Stimulated activated CD4-positive, alpha-beta T cell treated with anti-CD3 and anti-CD28 coated beads, Interleukin-4, amount 100 ng/mL, for 24 hours (primary cell): ENCODE measurements at regions not wholly inside any gene's neighbourhood (a gene's known extent, or its start where the extent isn't known, plus 50 kb on each side); places are given as distances from the start of the nearest gene placed in this dataset.

ENCODE experiments used
- DNase-seq: peaks from one replicate; pipeline ENCODE4 v3.0.0-alpha.2; 2020

DNA sequence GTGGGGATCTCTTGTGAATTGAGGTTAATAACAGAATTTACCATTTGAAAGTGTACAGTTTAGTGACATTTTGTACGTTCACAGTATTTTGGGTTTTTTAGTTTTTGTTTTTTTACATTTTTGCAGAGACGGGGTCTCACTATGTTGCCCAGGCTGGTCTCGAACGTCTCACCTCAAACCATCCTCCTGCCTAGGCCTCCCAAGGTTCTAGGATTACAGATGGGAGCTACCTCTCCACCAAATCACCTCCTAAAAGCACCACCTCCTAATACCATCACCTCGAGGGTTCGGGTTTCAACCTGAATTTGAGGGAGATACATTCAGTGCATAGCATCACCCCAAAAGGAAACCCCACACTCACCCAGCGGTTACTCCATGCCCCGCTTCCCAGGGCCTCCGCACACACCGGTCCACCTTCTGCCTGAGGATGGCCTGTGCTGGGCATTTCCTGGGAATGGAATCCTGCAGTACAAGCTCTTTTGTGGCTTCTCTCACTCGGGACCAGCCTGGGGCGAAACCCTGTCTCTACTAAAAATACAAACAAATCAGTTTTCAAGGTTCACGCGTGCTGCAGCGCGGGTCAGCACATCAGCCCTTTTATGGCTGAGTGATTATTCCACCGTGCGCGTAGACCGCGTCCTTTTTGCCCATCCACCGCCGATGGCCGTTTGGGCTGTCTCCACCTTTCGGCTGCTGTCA, 182.7 kb upstream of the CIBAR2 start:
- no peak for DNase-seq

DNA sequence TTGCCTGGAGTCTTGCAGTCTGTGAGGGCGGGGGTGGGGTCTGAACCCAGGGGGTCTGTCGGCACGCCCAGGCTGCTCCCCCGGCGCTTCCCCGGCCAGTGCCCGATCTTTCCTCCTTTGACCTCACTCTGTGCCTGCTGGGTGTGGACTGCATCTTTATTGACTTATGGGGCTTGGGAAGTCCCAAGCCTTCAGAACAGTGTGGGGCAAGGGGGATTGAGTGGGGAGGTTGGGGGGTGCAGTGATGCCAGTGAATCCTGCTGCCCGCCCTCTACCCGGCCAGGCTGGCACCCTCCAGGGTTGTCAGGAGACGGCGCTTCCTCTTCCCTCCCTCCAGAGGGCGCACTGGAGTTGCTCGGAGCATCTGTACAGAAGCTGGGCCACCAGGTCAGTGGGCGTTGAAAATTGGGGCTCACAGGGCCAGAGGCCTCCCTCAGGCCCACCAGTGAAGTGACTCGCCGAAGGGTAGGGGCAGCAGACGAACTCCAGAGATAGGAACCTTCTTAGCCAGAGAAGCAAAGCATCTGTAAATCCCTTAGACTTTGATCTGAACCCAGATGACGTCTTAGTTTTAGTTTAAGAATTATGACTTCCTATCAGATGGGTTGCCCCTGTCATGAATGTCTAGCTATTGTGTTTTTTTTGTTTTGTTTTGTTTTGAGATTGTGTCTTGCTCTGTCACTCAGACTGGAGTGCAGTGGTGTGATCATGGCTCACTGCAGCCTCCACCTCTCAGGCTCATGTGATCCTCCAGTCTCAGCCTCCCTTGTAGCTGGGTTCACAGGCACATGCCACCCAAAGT, 184.8 kb upstream of the CIBAR2 start:
- DNase-seq = peak; percentile 58

DNA sequence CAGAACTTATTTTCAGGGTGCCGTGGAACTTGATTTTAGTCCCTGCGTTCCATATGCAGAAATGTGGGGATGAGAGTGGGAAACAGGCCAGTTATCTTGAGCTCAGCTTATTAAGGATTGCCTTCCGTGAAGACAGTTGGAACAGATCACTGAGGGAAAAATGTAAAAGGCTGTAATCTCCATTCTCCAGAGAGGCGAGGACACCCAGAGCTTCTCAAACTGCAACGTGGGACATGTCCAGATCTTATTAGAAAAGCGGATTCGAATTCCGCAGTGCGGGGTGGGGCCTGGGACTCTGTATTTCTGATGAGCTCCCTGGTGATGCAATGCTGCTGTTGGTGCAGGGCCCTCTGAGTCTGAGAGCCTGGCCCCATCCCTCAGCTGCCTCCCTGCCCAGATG, 185.6 kb upstream of the CIBAR2 start:
- DNase-seq = no peak

DNA sequence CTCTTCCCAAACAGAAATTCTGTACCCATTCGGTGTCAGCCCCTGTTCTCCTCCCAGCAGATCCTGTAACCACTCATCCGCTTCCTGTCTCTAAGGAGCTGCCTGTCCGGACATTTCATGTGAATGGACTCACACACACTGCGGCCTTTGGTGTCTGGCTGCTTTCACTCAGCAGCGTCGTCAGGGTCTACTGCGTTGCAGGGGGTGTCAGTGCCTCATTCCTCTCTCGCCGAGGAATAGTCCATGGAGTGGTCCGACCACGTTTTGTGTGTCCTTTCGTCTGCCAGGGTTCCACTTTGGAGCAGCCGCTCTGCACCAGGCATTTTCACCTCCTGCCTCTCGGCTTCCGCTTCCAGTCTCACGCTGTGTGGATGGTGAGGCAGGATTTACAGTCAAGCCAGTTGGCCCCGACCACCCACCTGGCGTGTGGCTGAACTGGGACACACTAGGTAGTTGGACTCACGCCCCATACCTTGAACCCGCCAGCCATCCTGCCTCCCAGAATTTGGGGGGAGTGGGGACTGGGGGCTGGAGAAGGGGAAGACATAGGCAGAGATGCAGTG, 188.2 kb upstream of the CIBAR2 start:
- DNase-seq = no peak

DNA sequence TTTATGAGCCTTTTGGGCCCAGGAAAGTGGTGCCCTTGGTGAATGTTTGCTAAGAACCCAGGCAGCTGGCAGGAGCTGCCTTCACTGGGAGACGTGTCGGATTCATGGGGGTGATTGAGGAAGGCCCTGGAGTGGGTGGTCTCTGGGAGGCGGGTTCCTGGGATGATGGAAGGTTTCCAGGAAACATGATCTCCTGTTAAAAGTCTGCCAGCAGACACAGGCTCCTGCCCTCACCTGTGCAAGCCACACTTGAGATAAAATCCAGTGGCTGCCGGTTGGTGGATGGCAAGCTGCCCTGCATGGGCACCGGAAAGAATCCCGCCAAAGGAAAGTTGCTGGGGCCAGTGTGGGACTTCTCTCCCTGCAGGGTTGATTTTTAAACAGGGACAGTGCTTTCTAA, 189.0 kb upstream of the CIBAR2 start:
- DNase-seq = no peak

DNA sequence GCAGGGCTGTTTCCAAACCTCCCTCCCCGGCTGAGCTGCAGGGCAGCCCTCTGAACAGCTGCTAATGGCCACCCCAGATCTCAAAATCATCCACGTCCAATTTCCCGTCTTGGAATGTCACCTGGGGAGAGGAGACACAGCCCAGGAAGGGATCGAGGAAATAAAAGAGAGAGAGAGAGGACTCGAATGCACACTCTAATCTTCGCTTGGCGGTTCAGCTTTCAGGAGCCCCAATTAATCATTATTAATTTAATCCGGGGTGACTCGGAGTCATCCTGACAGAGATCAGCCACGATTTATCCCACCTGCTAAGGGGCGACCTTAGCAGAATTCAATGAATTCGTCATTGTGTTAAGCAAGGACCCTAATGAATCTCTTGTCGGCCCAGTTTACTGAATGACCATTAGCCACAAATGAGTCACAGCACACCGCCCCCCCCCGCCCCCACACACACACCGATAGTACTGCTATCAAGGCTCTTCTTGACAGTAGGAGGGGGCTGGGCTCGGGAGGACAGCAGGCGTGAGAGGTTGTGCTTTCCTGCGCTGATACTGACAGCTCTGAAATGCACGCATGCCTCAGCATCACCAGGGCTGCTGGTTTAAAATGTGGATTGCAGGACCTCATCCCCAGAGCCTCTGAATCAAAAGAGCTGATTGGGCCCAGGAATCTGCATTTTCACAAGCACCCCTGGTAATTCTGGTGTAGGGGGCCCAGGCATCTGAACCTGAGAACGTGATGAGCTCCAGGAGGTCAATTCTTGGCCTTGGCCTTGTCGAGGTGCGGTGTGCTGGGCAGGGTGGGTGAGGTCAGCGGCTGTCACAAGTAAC, 190.0 kb upstream of the CIBAR2 start:
- no peak for DNase-seq

DNA sequence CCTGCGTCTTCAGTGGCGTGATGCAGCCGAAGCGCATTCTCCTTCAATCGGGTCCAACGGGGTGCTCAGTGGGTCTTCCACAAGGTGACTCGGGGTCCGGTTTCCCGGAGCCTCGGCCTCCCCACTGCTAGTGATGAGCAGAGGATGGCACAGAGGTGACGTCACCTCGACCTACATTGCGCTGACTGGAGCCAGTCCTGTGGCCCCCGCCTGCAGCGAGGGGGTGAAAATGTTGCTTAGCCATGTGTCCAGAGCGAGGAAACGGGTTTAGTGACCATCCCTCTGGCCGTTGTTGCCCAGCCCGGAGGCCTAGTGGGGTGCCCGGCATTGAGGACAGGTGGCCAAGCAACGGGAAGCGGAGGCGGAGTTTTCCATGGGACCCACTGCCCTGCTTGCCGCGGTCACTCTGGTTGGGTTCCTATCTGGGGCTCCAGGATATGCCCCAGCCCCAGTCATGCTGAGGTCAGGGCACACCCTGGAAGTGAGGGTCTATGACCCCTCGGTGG, 190.6 kb upstream of the CIBAR2 start:
- no peak for DNase-seq

DNA sequence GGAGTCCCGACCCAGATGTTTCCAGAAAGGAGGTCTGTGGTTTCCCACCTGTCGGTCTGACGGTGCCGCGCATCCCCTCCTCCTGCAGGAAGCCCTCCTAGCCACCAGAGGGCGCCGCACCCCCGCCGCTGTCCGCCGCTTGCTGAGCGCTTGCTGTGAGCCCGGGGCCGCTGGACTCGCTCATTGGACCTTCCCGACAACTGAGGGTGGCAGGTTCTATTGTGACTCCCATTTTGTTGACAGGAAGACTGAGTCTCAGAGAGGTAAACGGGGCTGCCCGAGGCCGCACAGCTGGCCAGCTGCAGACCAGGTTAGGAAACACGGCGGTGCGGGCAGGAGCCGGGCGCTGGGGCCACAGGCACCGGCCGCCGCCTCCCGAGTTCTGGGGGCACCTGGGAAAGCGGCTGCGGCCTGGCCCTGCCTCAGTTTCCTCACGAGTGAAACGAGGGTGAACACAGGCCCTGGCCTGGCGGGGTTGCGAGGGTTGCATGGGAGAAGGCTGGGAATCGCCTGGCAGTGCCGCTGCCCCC, 191.1 kb upstream of the CIBAR2 start:
- peak; percentile 78 for DNase-seq

DNA sequence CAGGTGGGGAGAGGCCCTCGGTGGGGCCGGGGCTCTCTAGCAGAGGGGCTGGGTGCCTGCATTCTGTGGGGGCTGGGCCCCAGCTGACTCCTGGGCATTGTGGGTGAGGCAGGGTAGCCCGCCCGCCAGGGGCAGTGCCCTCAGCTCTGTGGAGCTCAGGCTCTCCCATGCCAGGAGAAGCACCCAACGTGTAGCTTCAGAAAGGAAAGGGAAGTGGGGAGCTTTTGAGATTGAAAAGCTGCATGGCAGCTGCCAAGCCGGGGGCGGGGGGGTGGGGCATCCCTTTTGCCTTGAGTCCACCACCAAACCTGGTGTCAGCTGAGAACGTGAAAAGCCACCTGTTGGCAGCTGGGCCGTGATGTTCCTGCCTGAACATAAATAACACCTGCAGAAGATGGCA, 192.1 kb upstream of the CIBAR2 start:
- no peak for DNase-seq

DNA sequence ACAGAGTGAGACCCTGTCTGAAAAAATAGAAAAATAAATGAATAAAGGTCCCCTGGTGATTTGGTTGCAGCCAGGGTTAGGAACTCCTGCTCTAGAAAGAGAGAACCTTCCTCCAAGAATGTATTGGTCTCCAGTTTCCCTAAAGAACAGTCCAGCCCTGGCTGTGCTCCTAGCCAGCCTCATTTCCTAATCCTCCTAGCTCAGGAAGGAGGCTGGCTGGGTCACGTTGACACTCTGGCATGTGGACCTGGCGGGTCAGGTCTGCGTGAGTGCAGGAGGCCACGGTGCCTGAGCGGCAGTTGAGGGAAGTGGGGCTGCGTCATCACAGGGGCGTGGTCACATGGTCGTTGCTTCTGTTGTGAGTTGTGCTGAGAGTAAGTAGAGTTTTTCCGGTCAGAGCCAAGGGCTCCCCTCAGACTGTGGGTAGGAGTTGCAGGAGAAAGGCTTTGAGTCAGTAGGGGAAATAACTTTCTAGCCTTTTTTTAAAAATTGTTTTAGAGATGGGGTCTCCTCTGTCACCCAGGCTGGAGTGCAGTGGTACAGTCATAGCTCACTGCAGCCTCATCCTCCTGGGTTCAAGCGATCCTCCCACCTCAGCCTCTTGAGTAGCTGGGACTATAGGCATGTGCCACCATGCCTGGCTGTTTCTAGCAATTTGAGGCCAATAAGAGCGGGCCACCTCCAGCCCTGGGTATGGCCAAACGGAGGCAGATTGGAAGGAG, 194.0 kb upstream of the CIBAR2 start:
- DNase-seq = peak; percentile 78

DNA sequence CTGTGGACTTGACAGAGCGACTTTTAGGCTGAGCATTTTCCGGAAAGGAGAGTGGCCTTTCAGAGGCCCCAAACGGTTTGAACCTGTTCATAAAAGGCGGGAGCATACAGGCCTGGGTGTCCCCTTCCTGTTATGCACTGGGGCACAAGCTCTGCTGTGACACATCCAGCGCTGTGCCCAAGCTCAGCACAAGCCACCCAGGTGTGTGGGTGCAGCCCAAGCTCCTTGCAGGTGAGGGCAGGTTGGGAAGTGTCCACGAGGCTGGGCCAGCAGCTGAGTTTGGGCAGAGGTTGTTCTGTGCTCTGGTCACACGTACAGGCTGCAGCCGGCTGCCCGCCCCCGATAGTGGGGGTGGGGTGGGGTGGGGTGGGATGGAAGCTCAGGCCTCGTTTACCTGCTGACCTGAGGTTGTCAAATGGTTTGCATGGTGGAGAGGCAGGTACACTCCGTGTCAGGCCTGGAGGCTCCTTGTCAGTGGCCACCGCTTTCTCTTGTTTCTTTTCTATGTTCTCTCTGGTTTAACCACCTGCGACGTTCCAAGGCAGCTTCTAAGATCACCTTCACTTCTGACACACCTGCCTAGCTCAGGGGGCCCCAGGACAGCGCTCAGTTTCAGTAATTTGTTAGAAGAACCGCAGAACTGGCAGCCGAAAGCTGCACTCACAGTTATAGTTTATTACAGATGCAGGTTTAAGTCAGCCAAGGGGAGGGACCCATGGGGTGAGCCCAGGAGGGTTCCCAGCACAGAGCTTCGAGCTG, 194.7 kb upstream of the CIBAR2 start:
- DNase-seq = no peak

DNA sequence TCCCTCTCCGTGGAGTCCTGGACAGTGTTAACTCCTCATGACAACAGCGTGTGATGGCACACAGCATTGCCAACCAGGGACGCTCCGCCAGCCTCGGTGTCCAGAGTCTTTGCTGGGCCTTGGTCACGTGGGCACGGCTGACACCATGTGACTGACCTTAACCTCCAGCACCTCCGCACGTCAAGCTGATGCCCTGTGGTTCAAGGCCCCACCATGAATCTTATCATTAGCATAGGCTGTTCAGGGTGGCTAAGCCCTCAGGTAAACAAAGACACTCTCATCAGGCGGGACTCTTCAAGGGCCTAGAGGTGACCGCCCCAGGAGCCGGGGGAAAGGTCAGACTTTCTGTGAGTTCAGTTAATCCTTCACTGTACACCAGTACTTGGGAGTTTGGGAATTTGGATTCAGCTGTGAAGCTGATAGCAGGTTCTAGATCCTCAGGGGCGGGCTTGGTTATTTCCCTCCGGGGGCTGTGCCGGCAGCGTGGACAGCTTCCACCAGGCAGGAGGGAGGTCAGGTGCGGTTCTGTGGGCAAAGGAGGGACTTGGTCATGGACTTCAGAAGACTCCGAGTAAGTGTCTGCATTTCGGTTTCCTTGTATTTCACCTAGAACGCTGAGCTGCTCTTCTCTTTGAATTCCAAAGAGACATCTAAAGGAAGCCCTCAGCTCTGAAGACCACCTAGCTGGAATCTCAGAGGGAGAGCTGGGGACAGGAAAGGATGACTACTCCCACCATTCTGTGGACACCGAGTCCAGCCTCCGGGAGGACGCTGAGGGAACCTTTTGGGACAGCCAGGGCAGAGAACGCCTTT, 195.5 kb upstream of the CIBAR2 start:
- no peak for DNase-seq

DNA sequence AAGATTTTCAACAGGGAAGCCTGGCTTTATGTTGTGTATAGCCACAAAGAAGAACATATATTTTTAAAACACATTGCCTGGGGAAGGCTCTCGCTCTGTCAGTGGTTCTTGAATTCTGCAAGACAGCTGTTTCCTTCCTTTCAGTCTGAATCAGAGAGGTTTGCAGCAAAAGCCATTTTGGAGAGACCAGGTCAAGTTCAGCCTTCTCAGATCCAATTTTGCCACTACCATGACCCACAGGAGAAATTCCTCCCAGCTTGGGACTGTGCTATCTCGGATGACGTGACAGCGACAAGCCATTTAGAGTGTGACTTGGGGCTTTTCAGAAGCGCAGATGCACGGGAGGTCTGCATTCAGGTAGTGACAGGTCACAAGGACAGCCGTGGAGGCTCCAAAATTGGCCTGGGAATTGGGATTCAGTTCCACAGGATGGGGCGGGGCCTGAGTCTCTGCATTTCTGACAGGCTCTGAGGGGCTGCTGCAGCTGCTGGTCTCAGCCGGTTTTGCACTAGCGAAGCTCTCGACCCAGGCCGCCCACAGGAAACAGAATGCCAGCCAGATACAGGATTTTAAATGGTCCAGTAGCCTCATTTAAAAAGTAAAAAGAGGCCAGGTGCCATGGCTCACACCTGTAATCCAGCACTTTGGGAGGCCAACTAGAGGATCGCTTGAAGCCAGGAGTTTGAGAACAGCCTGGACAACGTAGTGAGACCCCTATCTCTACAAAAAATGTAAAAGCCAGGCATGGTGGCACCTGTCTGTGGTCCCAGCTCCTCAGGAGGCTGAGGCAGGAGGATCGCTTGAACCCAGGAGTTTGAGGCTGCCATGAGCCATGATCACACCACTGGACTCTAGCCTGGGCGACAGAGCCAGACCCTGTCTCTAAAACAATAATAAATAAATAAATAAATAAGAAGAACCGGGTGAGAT, 196.6 kb upstream of the CIBAR2 start:
- no peak for DNase-seq

DNA sequence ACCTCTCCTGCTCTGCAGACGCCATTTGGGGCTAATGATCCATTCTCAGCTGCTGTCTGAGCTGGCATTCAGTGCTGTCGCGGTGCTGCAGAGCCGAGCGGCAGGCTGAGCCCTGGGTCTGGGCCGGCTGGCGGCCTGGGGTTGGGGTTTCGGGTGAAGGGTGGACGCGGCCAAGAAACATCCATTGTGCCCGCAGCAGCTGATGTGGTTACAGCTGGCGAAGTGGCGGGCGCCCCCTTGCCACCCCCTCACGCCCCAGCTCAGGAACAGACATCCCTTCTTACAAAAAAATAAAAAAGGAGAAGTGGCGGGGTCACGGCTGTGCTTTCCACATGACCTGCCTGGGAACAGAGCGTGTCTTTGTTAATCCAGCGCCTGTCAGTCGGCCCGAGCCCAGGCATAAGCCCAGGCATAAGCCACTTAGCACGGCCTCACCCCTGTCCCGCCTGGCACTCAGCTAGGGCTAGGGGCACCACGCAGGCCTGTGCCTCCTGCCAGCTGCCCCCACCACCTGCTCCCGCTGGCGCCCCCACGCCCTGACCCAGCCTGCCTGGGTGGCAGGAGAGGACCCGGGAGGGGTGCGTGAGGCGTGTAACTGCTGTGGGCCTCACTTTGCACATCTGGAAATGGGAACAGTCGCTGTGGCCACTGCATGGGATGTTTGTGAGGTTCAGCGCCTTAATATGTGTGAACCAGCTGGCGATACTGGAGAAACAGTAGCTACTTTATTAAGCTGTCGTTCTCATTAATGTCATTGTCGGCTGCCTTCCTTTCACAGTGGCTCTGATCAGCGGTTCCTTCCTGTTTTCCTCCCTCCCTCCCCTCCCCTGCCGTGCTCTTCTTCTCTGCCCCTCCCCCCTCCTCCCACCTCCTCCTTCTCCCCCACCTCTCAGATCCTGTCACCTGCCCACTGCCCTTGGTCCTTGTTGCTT, 197.7 kb upstream of the CIBAR2 start:
- no peak for DNase-seq

DNA sequence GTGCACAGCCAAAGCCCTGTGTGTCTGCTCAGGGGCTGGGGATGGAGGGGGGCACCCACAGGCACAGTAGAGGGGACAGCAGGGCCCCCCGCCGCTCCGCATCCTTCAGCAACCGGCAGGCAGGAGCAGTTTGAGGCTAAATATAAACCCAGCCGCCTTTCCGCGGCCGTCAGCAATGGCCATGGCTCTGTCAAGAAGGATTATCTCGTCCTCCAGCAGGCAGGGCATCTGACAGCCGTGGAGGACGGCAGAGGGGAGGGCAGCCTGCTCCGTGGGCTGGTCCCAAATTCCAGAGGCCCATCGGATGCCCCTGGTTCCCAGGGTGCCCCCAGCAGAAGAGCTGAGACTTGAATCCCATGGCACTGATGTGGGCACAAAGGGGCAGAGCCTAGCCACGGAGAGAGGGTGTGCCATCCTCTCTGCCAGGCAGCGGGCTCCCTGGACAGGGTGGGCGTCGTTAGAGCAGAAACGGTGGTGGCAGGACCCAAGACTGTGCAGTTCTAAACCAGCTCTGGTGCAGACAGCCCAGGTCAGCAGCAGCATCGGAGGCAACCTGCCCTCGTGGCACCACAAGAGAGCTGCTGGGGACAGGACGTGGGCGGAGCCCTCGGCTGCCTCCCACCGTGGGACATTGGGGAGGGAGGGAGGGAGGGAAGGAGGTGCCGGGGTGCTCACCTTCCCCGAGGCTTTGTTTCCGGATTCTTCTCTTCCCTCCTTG, 198.8 kb upstream of the CIBAR2 start:
- DNase-seq = no peak

DNA sequence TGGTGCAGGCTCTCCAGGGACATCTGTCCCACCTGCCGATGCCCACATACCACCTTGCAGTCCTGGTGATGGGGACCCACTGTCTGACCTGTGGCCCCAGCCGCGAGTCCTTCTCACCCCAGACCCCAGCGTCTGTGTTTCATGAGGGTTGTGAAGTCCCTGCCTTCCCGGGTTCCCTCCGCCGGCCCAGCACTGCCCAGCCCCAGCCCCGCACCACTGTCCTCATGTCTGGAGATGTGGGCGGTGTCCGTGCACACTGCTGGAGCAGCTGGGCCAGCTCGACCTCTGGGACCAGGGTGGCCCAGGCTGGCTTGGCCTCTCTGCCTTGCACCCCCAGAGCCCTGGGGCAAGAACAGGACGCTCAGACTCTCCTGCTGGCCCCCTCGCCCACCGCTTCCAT, 199.5 kb upstream of the CIBAR2 start:
- DNase-seq = no peak

DNA sequence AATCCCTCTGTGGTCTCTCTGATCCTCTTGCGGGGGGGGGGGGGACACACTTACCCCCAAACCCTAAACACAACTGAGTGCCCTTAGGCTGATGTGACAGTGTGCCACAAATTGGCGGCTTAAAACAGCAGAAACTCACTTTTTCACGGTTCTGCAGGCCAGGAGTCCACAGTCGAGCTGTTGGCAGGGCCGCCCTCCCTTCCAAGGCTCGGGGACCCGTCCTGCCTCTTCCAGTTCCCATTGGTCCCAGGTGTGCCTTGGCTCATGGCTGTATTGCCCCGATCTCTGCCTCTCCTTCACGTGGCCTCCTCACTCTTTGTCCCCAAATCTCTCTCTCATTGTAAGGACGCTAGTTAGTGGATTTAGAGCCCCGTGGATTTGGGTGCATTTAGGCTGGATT, 199.9 kb upstream of the CIBAR2 start:
- no peak for DNase-seq
